Mesenchymal stem cell (in vitro differentiated cells and primary cell): ENCODE measurements at regions not wholly inside any gene's neighbourhood (a gene's known extent, or its start where the extent isn't known, plus 50 kb on each side); places are given as distances from the start of the nearest gene placed in this dataset.
"Not testable (repeated sequence)": the region's sequence is repeated elsewhere in the genome, so short reads cannot be mapped to it uniquely, and the experiment has no call there.

Experiments
- DNase-seq: peaks from one replicate; pipeline ENCODE4 v3.0.0-alpha.2; 2013
- H2AFZ ChIP-seq: one replicate; pipeline ENCODE4 v1.6.1; 2013; ENCODE audit warnings: low read depth, mild to moderate bottlenecking, control low read depth, inconsistent platforms, low read length, moderate library complexity
- H2AK5ac ChIP-seq: 2 replicates; pipeline ENCODE4 v1.6.1; 2013; ENCODE audit warnings: low read length, moderate library complexity, mild to moderate bottlenecking, inconsistent platforms; ENCODE audit not compliant: severe bottlenecking
- H2BK120ac ChIP-seq: one replicate; pipeline ENCODE4 v1.6.1; 2013; ENCODE audit warnings: low read depth, mild to moderate bottlenecking, inconsistent platforms, low read length, moderate library complexity
- H2BK12ac ChIP-seq, 2 experiments: one replicate each; pipeline ENCODE4 v1.6.1; 2013; ENCODE audit warnings: inconsistent platforms in 2 of 2, low read length in 2 of 2, mild to moderate bottlenecking in 2 of 2, moderate library complexity in 2 of 2, control low read depth in 1 of 2
- H2BK15ac ChIP-seq: one replicate; pipeline ENCODE4 v1.6.1; 2013; ENCODE audit warnings: mild to moderate bottlenecking, low read depth, inconsistent platforms; ENCODE audit not compliant: poor library complexity, severe bottlenecking
- H2BK5ac ChIP-seq: 2 replicates; pipeline ENCODE4 v1.6.1; 2013; ENCODE audit warnings: low read depth, mild to moderate bottlenecking, low read length, control low read depth, inconsistent platforms; ENCODE audit not compliant: poor library complexity, severe bottlenecking
- H3K14ac ChIP-seq, 2 experiments: one replicate each; pipeline ENCODE4 v1.6.1; 2013; ENCODE audit warnings: inconsistent platforms in 2 of 2, low read length in 2 of 2, control low read depth in 1 of 2, mild to moderate bottlenecking in 1 of 2, moderate library complexity in 1 of 2
- H3K18ac ChIP-seq, 2 experiments: one replicate each; pipeline ENCODE4 v1.6.1; 2013; ENCODE audit warnings: inconsistent platforms in 2 of 2, low read length in 2 of 2, control low read depth in 1 of 2, low read depth in 1 of 2, mild to moderate bottlenecking in 1 of 2
- H3K23ac ChIP-seq, 2 experiments: one replicate each; pipeline ENCODE4 v1.6.1; 2013; ENCODE audit warnings: inconsistent platforms in 2 of 2, low read length in 2 of 2, mild to moderate bottlenecking in 2 of 2, moderate library complexity in 2 of 2, control low read depth in 1 of 2
- H3K27ac ChIP-seq: 2 replicates; pipeline ENCODE4 v1.5.1; 2013; ENCODE audit warnings: mild to moderate bottlenecking, moderate library complexity, low read length, control low read depth, inconsistent platforms; ENCODE audit not compliant: poor library complexity, severe bottlenecking
- H3K27me3 ChIP-seq, 2 experiments: 2 replicates each; pipeline versions ENCODE4 v1.6.1 to v1.7.0; 2013; ENCODE audit warnings: low read length in 2 of 2, mild to moderate bottlenecking in 2 of 2, moderate library complexity in 2 of 2, control low read depth in 1 of 2, inconsistent platforms in 1 of 2; ENCODE audit not compliant: control insufficient read depth in 1 of 2, insufficient read depth in 1 of 2
- H3K36me3 ChIP-seq, 2 experiments: 2 replicates each; pipeline versions ENCODE4 v1.6.1 to v1.7.0; 2013; ENCODE audit warnings: low read length in 2 of 2, control low read depth in 1 of 2, inconsistent platforms in 1 of 2, low read depth in 1 of 2, mild to moderate bottlenecking in 1 of 2; ENCODE audit not compliant: insufficient read depth in 2 of 2, control insufficient read depth in 1 of 2
- H3K4ac ChIP-seq, 2 experiments: one replicate each; pipeline ENCODE4 v1.6.1; 2013; ENCODE audit warnings: inconsistent platforms in 2 of 2, low read length in 2 of 2, mild to moderate bottlenecking in 2 of 2, moderate library complexity in 2 of 2, control low read depth in 1 of 2, low read depth in 1 of 2
- H3K4me1 ChIP-seq: 2 replicates; pipeline ENCODE4 v1.6.1; 2013; ENCODE audit warnings: low read depth, low read length, control low read depth; ENCODE audit not compliant: control insufficient read depth, insufficient read depth
- H3K4me2 ChIP-seq: 2 replicates; pipeline ENCODE4 v1.6.1; 2013; ENCODE audit warnings: low read length, mild to moderate bottlenecking, inconsistent platforms; ENCODE audit not compliant: poor library complexity, severe bottlenecking
- H3K4me3 ChIP-seq, 2 experiments: 2 replicates each; pipeline versions ENCODE4 v1.5.1 to v1.7.0; 2013; ENCODE audit warnings: low read length in 2 of 2, mild to moderate bottlenecking in 2 of 2, control low read depth in 1 of 2, low read depth in 1 of 2; ENCODE audit not compliant: insufficient read depth in 1 of 2
- H3K79me1 ChIP-seq: replicated peaks from 2 replicates; pipeline ENCODE4 v1.6.1; 2013; ENCODE audit warnings: mild to moderate bottlenecking, control low read depth, low read length, inconsistent platforms; ENCODE audit not compliant: poor library complexity, severe bottlenecking
- H3K9ac ChIP-seq: 2 replicates; pipeline ENCODE4 v1.7.0; 2013; ENCODE audit warnings: mild to moderate bottlenecking, low read length, moderate library complexity
- H3K9me3 ChIP-seq: 2 replicates; pipeline ENCODE4 v1.7.0; 2013; ENCODE audit warnings: mild to moderate bottlenecking, low read length; ENCODE audit not compliant: control insufficient read depth
- H4K8ac ChIP-seq: one replicate; pipeline ENCODE4 v1.6.1; 2013; ENCODE audit warnings: inconsistent platforms, mild to moderate bottlenecking, low read length, moderate library complexity
- H4K91ac ChIP-seq: one replicate; pipeline ENCODE4 v1.6.1; 2013; ENCODE audit warnings: mild to moderate bottlenecking, low read length, inconsistent platforms
- WGBS: methylation state at CpG from one replicate; pipeline ENCODE4 v1.1.7; 2013; ENCODE audit warnings: mixed read lengths; 5-methylcytosine and 5-hydroxymethylcytosine counted together

DNA sequence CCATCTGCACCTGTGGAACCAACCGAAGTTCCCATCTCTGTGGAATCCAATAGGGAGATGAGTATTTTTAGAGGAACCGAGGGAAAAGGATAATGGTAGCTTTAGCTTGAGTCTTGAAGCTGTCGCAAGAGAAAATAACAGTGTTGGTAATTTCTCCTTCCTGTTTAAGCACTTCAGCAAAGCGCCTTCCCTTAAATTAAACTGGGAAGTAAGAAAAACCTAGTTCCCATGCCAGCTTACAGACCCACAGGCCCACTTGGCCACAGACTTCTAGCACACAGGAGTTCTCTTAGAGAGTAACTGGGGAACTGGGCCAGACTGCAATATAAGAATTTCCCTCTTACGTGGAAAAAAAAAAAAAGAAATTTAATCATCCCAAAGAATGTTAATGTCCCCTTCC lies 223.8 kb downstream of the EFCAB11 start:
- no peaks in the 10 kb centered on the region for H3K79me1 ChIP-seq
- H3K27me3 ChIP-seq: no peaks in the 10 kb centered on the region
- H2BK12ac ChIP-seq: no peak overlapping the region
- no peak overlapping the region for H2AFZ ChIP-seq
- no peak overlapping the region for H3K4ac ChIP-seq
- no peak overlapping the region for H3K9ac ChIP-seq
- 93% methylated on average over 5 of the region's 5 CpGs for WGBS
- H3K18ac ChIP-seq: no peak overlapping the region
- H3K9me3 ChIP-seq: no peaks in the 10 kb centered on the region
- H2AK5ac ChIP-seq: no peak overlapping the region
- H4K8ac ChIP-seq: no peak overlapping the region
- no peak overlapping the region for H2BK120ac ChIP-seq
- H3K14ac ChIP-seq: no peak overlapping the region
- no peak overlapping the region for H2BK5ac ChIP-seq
- no peak overlapping the region for H3K23ac ChIP-seq
- H3K4me1 ChIP-seq: no peaks in the 10 kb centered on the region
- no peak overlapping the region for H3K4me3 ChIP-seq
- H3K4me2 ChIP-seq: no peak overlapping the region
- no peak overlapping the region for H4K91ac ChIP-seq
- no peak overlapping the region for H3K27ac ChIP-seq
- no peaks in the 10 kb centered on the region for H3K36me3 ChIP-seq
- no peak overlapping the region for H2BK15ac ChIP-seq
- DNase-seq: no peak

DNA sequence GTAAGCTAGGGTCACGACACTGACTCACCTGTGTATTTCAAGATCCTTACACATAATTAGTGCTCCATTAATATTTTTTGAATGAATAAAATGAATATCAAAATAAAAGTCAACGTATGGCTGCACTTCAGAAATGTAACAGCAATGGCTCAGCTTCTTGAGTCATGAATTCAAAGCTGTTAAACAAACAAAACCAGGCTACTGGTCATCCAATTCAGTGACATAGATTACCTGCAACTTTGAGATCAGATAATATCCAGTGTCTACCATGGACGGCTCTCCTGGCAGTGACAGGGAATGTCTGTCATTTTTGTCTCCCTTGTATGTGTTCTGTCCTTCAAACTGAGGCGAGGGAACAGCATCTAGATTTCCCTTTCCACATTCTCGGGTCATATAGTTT lies 225.6 kb downstream of the EFCAB11 start:
- WGBS: 87% methylated on average over 5 of the region's 5 CpGs
- no peak overlapping the region for H3K4ac ChIP-seq

DNA sequence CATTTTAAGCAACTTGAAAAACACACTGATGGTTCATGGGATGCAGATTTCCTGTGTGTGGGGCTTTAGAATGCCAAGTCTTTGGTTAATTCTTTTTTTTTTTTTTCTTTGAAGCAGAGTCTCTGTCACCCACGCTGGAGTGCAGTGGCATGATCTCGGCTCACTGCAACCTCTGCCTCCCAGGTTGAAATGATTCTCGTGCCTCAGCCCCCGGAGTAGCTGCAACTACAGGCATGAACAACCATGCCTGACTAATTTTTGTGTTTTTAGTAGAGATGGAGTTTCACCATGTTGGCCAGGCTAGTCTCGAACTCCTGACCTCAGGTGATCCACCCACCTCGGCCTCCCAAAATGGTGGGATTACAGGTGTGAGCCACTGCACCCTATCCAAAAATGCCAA lies 228.3 kb downstream of the EFCAB11 start:
- H3K36me3 ChIP-seq, H4K8ac ChIP-seq, H3K4me2 ChIP-seq, H3K4me3 ChIP-seq, H3K9ac ChIP-seq, H2BK120ac ChIP-seq, H2BK15ac ChIP-seq, H2BK5ac ChIP-seq, H3K18ac ChIP-seq, H3K23ac ChIP-seq, H3K79me1 ChIP-seq, H3K14ac ChIP-seq, H3K9me3 ChIP-seq, H2AFZ ChIP-seq, H3K27ac ChIP-seq, H3K4ac ChIP-seq, H4K91ac ChIP-seq, H2AK5ac ChIP-seq, H3K27me3 ChIP-seq, H2BK12ac ChIP-seq, DNase-seq, H3K4me1 ChIP-seq: not testable (repeated sequence)
- 87% methylated on average over 6 of the region's 6 CpGs for WGBS

More for the DNA sequence above, 225.6 kb downstream of the EFCAB11 start:
- Histone ChIP-seq H3K27ac (no peak overlapping the region), H2BK15ac (no peak overlapping the region), H3K4me3 (no peak overlapping the region), H2BK5ac (no peak overlapping the region), H4K91ac (no peak overlapping the region), H3K79me1 (no peaks in the 10 kb centered on the region), H4K8ac (no peak overlapping the region), H3K14ac (no peak overlapping the region), H3K4me1 (no peaks in the 10 kb centered on the region), H3K18ac (no peak overlapping the region), H3K36me3 (no peaks in the 10 kb centered on the region), H2AK5ac (no peak overlapping the region), H3K9ac (no peak overlapping the region), H3K27me3 (no peaks in the 10 kb centered on the region), H2BK12ac (no peak overlapping the region), H3K9me3 (no peaks in the 10 kb centered on the region), H3K4me2 (no peak overlapping the region), H3K23ac (no peak overlapping the region), H2BK120ac (no peak overlapping the region), H2AFZ (no peak overlapping the region)
- no peak for DNase-seq

DNA sequence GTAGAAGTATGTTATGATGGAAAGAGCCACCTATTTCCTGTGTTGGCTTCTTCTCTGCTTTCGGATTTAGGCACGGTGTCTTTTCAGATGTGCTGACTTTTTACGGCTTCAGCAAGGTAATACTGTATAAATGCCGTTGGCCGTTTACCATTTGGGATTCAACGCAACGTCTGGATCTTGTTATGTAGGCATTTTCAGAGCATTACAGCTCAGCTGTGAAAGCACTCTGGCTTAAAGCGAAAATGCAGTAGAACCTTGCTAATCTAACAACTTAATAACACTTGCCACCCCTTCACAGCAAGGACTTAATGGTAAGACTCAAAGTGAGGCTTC lies 229.9 kb downstream of the EFCAB11 start:
- Histone ChIP-seq H3K4me3 (peak overlapping the region in 1 of 2 experiments; percentile 77), H2BK120ac (no peak overlapping the region), H3K23ac (no peak overlapping the region), H3K14ac (no peak overlapping the region), H3K79me1 (no peaks in the 10 kb centered on the region), H4K8ac (no peak overlapping the region), H4K91ac (no peak overlapping the region), H3K36me3 (no peaks in the 10 kb centered on the region), H3K4ac (no peak overlapping the region), H3K9me3 (no peaks in the 10 kb centered on the region), H3K4me2 (no peak overlapping the region), H3K9ac (peak overlapping the region; percentile 74), H3K18ac (no peak overlapping the region), H2AFZ (no peak overlapping the region), H3K27me3 (peaks cover 0 to 8% of the 10 kb centered on the region in 2 experiments), H3K4me1 (no peaks in the 10 kb centered on the region), H3K27ac (no peak overlapping the region), H2AK5ac (no peak overlapping the region), H2BK12ac (no peak overlapping the region), H2BK5ac (no peak overlapping the region), H2BK15ac (no peak overlapping the region)
- DNase-seq: no peak
- WGBS: 81% methylated on average over 8 of the region's 8 CpGs
